Mammary epithelial cell (primary cell): ENCODE measurements at regions not wholly inside any gene's neighbourhood (a gene's known extent, or its start where the extent isn't known, plus 50 kb on each side); places are given as distances from the start of the nearest gene placed in this dataset.

Experiments
- EZH2 ChIP-seq: IDR thresholded peaks from 2 replicates; pipeline ENCODE4 v1.6.1; 2012; ENCODE audit warnings: low read length, inconsistent platforms, borderline replicate concordance
- TF ChIP-seq, protein P1 (sequence below), 2 donors: IDR thresholded peaks in 1 of 2; conservative IDR thresholded peaks in 1 of 2; 2 replicates each; pipeline ENCODE4 v1.5.1; 2011 to 2012; ENCODE audit warnings: inconsistent platforms in 2 of 2, low read length in 2 of 2, mild to moderate bottlenecking in 2 of 2, control low read depth in 1 of 2, low read depth in 1 of 2; ENCODE audit not compliant: insufficient read depth in 1 of 2; ENCODE audit errors: extremely low read depth in 1 of 2

DNA sequence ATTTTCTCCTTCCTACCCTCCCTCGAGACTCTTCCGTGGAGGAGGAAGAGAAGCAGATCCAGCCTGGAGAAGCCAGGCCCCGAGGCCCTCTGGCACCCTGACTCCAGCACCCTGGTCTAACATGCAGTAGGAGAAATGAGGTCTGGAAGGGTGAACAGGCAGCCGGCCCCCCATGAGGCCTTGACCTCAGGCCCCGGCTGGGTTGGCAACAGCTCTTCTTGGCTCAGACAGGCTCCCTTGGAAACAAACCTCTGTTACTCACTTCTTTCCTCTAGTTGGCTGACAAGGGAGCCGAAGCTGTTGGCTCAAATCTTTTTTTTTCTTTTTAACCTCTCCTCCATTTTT lies 73.4 kb downstream of the CPN2 start:
- TF ChIP-seq, protein P1, sequence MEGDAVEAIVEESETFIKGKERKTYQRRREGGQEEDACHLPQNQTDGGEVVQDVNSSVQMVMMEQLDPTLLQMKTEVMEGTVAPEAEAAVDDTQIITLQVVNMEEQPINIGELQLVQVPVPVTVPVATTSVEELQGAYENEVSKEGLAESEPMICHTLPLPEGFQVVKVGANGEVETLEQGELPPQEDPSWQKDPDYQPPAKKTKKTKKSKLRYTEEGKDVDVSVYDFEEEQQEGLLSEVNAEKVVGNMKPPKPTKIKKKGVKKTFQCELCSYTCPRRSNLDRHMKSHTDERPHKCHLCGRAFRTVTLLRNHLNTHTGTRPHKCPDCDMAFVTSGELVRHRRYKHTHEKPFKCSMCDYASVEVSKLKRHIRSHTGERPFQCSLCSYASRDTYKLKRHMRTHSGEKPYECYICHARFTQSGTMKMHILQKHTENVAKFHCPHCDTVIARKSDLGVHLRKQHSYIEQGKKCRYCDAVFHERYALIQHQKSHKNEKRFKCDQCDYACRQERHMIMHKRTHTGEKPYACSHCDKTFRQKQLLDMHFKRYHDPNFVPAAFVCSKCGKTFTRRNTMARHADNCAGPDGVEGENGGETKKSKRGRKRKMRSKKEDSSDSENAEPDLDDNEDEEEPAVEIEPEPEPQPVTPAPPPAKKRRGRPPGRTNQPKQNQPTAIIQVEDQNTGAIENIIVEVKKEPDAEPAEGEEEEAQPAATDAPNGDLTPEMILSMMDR (conservative IDR thresholded peaks at IDR 0.05 in 1 of 2, IDR thresholded peaks at IDR 0.05 in 1 of 2; ENCODE audit: extremely low read depth in 1 of 2, insufficient read depth in 1 of 2, low read depth in 1 of 2, low read length in 2 of 2): no peak
- no peak for TF ChIP-seq EZH2
